GM15510 (cell line): ENCODE measurements at regions not wholly inside any gene's neighbourhood (a gene's known extent, or its start where the extent isn't known, plus 50 kb on each side); places are given as distances from the start of the nearest gene placed in this dataset.

Experiments used
- POLR2A ChIP-seq: IDR thresholded peaks from 3 replicates; pipeline ENCODE4 v1.6.1; 2011; ENCODE audit warnings: borderline replicate concordance; ENCODE audit not compliant: insufficient read length; ENCODE audit errors: extremely low read depth

DNA sequence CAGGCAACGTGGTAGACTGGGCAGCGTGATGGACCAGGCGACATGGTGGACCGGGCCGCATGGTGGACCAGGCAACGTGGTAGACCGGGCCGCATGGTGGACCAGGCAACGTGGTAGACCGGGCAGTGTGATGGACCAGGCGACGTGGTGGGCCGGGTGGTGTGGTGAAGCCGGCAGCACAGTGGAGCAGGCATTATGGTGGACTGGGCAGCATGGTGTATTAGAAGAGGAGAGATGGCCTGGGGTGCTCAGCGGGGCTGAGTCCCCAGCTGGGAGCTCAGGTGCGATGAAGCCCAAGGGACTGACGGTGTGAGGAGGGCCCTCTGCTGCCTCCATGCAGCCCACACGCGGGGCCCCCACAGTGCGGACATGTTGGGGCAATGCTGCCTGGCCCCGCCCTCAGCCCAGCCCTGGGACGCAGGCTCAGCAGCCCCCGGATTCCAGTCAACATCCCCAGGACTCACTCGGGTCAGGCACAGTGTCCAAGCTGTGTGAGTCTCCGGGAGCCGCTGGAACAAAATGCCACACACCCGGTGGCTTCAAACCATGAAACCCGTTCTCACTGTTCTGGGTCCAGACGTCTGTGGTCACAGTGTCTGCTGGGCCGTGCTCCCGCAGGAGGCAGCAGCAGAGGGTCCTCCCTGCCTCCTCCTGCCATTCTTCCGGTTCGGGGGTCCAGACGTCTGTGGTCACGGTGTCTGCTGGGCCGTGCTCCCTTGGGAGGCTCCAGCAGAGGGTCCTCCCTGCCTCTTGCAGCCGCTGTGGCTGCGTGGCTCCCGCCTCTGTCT is 1084.9 kb downstream of the BRD1 start:
- TF ChIP-seq POLR2A: no peak

- no peak for TF ChIP-seq POLR2A
Measured at GRCh38 chr22:48742191-48742555, 1085.5 kb downstream of the BRD1 start.

DNA sequence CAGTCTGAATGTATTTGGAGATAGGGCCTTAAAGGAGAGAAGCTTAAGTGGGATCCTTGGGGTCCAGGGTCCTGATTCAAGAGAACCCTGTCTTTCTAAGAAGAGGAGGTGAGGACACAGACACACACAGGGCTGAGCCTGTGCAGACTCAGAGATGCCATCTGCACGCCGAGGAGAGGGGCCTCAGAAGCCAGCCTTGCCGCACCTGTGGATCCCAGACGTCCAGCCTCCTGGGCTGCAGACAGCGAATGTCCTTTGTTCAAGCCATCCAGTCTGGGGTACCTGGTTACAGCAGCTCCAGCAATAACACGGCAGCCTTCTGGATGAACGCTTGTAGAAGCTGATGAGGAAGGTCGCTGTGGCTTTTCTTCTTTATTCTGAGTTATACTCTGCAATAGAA is 1086.1 kb downstream of the BRD1 start:
- TF ChIP-seq POLR2A: no peak

DNA sequence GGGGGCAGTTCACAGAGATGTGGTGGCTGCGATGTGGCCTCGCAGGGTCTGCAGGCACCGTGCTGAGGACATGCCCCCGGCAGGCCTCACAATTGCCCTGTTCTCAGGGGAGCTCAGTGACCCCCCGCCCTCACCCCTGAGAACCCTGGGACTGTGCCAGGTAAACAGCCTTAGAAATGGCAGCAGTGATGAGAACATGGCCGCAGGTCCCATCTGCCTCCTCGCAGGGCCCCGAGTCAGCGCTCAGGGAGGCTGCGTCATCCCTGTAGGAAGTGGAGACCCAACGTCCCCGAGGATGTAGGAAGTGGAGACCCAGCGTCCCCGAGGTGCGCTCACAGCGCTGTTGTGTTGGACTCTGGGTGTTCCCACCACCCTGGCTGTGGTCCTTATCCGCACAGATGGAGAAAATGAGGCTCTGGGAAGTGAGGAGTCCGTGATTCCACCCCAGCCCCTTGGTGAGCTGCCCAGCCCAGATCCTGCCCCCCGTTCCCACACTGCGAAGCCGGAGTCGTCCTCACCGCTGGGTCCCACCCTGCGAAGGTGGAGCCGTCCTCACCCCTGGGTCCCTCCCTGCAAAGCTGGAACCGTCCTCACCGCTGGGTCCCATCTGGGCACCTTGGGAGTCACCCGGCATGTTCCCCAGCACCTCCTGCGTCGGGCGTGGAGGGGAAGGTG is 1086.8 kb downstream of the BRD1 start:
- TF ChIP-seq POLR2A: no peak

- no peak for TF ChIP-seq POLR2A
Measured at GRCh38 chr22:48740086-48740730, 1087.5 kb downstream of the BRD1 start.

- no peak for TF ChIP-seq POLR2A
Measured at GRCh38 chr22:48739348-48740085, 1088.2 kb downstream of the BRD1 start.

DNA sequence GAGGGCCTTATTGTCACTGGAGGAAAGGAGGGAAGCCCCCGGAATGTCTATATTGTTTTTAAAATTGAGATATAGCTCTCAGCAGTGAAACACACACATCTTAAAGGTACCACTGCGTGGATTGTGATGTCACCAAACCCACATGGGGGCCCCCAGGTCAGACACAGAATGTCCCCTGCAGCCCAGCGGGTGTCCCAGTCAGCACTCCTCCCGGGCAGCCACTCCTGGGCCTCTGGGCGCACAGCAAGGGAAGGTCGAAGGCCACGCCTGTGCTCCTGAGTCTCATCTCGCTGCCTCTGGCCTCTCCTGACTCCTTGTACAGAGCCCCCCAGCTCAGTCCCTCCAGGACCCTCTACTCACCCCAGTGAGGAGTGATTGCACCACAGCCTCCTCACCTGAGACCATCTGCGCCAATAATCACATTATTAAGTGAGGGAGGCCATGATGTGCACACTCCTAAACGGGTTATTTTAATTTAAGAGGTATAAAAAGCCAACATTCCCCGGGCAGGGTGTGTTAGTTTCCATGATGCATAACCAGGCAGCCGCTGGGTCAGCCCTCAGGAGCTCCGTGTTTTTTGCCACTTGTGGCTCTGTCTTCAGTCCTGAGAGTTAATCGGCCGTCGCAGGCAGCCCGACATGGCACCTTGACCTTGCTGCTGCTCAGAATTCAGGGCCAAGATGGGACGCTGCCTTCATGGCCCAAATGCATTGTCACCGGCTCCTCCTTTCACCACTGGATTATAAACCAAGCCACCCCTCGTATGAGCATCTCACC is 1089.3 kb downstream of the BRD1 start:
- TF ChIP-seq POLR2A: no peak

DNA sequence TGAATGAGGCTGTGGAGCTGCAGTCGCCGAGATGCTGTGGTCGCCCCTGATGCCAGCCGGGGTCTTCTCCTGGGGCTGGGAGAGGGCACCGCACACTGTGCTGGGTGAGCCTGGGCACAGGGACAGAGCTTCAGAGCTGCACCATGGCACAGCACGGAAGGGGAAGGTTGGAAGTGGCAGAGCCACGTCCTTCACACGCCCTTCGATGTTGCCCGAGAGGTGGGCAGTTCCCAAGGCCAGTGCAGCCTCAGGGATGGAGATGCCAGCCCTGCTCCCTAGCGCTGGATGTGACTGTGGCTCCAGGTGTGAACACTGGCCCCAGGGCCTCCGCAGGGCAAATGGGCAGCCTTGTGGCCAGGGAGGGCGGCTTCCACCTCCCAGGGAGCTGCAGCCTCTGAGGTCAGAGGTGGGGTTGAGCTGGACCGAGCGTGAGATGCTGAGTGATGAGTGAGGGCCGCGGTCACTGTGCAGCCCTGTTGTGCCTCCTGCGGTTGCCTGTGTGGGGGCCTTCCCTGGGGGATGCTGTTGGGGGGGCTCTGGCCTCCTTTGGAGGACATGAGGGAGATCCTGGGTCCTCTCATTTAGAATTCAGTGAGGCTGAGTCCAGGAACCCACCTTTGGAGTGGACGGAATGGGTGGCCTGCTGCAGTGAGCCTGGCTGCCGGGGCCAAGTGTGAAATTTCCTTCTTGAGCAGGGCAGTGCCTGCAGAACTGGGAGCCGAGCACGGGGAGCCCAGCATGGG is 1090.0 kb downstream of the BRD1 start:
- TF ChIP-seq POLR2A: no peak

DNA sequence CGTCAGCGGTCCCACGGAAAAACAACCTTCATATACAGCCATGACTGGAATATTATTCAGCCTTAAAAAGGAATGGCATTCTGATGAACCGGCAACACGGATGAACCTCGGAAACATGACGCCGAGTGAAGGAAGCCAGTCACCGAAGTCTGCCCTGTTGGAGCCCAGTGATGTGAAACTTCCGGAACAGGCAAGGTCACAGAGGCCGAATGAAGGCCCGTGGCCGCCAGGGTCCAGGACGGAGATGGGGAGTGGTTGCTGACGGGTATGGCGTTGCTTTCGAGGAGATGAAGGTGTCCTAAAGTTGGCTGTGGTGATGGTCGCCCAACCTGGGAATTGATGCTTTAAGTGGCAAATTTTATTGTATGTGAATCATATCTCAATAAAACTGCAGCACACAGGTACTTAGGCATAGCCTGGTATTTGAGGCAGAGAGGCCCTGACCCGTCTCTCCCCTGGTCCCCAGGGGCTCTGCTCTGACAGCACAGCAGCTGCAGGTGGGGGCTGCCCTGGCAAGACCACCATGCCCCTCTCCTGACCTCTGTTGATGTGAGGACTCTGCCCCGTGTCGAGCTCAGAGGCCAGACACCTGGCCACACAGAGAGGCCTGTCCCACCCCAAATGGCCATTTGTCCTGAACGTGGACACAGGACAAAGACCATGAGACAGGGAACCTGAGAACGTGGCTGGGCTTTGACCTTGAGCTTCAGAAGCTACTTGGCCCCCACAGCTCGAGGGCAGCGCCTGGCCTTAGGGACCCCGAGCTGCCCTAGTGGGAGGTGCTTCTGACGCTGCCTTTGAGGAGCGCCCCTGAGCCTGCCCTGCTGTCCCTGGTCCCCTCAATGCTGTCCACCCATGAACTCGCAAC is 1090.8 kb downstream of the BRD1 start:
- no peak for TF ChIP-seq POLR2A

DNA sequence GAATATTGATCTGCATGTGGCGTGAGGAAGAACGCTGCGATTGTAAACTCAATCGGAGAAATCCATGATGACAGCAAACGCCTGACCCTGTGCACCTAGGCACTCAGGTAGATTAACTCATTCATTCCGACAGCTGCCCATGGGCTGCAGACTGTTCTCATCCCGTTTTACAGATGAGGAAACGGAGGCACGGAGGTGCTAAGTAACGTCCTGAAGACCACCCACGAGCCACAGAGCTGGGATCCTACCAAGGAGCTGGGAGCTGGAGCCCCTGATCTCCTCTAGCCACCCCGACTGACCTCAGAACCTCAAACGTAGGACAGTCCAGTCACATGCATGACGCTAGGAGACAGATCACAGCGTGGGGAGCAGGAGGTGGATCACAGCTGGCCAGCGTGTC is 1092.7 kb downstream of the BRD1 start:
- no peak for TF ChIP-seq POLR2A

GRCh38 chr22:48734359-48734758 is 1093.3 kb downstream of the BRD1 start:
- no peak for TF ChIP-seq POLR2A

DNA sequence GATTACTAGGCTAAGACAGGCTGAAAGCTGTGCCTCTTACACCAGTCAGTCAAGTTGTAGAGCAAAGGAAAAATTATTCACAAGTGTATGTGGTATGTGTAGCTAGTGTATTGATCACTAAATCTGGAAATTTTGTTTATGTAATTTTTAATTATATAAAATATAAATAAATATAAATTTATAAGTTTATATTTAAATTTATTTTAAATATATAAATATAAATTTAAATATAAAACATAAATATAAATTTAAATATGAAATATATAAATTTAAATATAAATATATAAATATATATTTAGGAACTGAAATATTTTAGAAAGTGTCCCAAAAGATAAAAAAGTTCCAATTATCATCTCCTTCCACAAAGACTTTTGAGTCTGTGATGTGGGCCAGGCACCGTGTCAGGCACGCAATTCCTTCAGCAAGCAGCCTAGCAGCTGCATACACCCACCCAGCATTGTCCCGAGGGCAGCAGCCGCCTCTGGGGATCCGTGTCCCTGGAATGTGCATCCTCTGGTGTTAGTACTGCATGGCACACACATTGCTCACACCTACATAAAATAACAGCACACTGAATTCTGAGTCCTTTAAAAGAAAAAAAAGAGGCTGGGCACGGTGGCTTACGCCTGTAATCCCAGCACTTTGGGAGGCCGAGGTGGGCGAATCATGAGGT is 1098.0 kb downstream of the BRD1 start:
- no peak for TF ChIP-seq POLR2A
